ENCODE measurements at regions not wholly inside any gene's neighbourhood (a gene's known extent, or its start where the extent isn't known, plus 50 kb on each side); places are given as distances from the start of the nearest gene placed in this dataset.

DNA sequence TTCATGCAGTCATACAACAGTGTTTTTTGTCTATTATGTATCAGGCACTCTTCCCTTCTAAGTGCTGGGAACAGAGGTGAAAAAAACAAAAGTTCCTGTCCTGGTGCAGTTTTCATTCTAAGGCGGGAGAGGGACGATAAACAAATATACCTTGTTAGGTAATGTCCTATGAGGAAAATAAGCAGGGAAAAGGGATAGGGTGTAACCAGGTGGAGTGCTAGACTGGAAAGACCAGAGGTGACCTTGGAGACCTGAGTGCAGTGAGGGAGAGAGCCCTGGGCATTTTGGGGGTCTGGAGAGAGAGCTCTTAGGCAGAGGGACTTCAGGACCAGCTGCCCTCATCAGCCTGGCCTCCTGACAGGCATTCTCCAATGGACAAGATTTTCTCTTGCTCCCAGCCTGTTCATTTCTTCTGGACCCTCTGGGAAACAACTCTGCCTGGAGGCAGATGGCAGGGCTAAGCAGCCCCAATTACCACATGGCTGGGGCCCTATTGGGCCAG is 97.2 kb upstream of the TJP1 start:
- no peaks in the 10 kb centered on the region for H3K36me3 ChIP-seq (replicated peaks in 1 of 2; ENCODE audit: control insufficient read depth in 1 of 2, insufficient read depth in 2 of 2, low read length in 1 of 2)
- H3K27me3 ChIP-seq (ENCODE audit: insufficient read depth) = no peaks in the 10 kb centered on the region; the same call in 1 of the 2 replicates
- TF ChIP-seq, protein P1, sequence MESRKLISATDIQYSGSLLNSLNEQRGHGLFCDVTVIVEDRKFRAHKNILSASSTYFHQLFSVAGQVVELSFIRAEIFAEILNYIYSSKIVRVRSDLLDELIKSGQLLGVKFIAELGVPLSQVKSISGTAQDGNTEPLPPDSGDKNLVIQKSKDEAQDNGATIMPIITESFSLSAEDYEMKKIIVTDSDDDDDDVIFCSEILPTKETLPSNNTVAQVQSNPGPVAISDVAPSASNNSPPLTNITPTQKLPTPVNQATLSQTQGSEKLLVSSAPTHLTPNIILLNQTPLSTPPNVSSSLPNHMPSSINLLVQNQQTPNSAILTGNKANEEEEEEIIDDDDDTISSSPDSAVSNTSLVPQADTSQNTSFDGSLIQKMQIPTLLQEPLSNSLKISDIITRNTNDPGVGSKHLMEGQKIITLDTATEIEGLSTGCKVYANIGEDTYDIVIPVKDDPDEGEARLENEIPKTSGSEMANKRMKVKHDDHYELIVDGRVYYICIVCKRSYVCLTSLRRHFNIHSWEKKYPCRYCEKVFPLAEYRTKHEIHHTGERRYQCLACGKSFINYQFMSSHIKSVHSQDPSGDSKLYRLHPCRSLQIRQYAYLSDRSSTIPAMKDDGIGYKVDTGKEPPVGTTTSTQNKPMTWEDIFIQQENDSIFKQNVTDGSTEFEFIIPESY (IDR thresholded peaks at IDR 0.05; ENCODE audit: borderline replicate concordance, low read depth) = no peak
- TF ChIP-seq FOXJ3 (CRISPR knock-in tag; IDR thresholded peaks at IDR 0.05) (no peak), MEF2A (IDR thresholded peaks at IDR 0.05; ENCODE audit: borderline replicate concordance, low read depth) (no peak)
- TF ChIP-seq, protein P2, sequence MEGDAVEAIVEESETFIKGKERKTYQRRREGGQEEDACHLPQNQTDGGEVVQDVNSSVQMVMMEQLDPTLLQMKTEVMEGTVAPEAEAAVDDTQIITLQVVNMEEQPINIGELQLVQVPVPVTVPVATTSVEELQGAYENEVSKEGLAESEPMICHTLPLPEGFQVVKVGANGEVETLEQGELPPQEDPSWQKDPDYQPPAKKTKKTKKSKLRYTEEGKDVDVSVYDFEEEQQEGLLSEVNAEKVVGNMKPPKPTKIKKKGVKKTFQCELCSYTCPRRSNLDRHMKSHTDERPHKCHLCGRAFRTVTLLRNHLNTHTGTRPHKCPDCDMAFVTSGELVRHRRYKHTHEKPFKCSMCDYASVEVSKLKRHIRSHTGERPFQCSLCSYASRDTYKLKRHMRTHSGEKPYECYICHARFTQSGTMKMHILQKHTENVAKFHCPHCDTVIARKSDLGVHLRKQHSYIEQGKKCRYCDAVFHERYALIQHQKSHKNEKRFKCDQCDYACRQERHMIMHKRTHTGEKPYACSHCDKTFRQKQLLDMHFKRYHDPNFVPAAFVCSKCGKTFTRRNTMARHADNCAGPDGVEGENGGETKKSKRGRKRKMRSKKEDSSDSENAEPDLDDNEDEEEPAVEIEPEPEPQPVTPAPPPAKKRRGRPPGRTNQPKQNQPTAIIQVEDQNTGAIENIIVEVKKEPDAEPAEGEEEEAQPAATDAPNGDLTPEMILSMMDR (IDR thresholded peaks at IDR 0.05) = no peak
- H3K4me3 ChIP-seq (ENCODE audit: low read depth in 2 of 2, low read length in 1 of 2) = no peak overlapping the region
- no peaks in the 10 kb centered on the region for H3K79me2 ChIP-seq (ENCODE audit: insufficient read depth)
- no peak for DNase-seq
- POLR2A ChIA-PET = no interaction called here
- H3K9ac ChIP-seq = no peak overlapping the region
- WGBS (ENCODE audit: low lambda C conversion rate) = 79% methylated on average over 2 of the region's 2 CpGs
- H4K20me1 ChIP-seq (ENCODE audit: insufficient read depth) = no peaks in the 10 kb centered on the region
- no peak overlapping the region for H2AFZ ChIP-seq (ENCODE audit: low read depth)
- no peak overlapping the region for H3K27ac ChIP-seq (ENCODE audit: low read depth in 2 of 2, low read length in 1 of 2)
- no peaks in the 10 kb centered on the region for H3F3A ChIP-seq (replicated peaks; ENCODE audit: insufficient read depth)
- no peak overlapping the region for H3K4me2 ChIP-seq
- no peaks in the 10 kb centered on the region for H3K9me3 ChIP-seq
- H3K4me1 ChIP-seq (ENCODE audit: control insufficient read depth in 1 of 2, insufficient read depth in 2 of 2, low read depth in 1 of 2, low read length in 1 of 2) = no peaks in the 10 kb centered on the region; a peak in 1 of 4 replicates
- no peaks in the 10 kb centered on the region for H3K9me2 ChIP-seq
- CTCF ChIA-PET = interaction anchor here (0.5 kb wide), 1 partner anchor 55 kb away, joined by 3 read pairs; no protein-coding TSS in a partner anchor

DNA sequence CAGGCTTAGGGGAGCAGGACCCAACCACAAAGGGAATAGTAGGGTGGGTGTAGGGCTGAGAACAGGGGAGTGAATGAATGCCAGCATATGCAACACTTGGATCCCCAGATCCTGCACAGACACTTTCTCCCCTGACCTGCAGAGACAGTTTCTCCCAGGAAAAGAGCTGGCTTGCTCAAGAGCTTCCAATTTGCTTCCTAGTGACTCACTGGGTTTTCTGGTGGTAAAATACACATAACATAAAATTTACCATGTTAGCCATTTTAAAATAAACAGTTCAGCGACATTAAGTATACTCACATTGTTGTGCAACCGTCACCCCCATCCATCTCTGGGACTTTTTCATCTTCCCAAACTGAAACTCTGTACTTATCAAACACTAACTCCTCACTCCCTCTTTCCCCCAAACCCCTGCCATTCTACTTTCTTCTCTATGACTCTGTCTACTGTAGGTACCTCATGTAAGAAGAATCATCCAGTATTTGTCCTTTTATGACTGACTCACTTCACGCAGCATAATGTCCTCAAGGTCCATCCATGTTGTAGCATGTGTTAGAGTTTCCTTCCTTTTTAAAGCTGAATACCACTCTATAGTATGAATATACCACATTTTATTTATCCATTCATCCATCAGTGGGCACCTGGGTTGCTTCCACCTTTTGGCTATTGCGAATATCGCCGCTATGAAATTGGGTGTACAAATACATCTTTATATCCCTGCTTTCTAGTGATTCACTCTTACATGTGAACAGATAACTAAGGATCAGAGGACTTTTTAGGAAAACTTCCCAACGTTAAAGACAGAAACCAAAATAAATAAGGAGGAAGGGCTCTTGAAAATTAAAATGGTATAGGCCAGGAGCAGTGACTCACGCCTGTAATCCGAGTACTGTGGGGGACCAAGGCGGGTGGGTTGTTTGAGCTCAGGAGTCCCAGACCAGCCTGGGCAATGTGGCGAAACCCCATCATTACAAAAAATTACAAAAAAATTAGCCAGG is 95.6 kb upstream of the TJP1 start:
- POLR2A ChIA-PET = no interaction called here
- H3F3A ChIP-seq (replicated peaks; ENCODE audit: insufficient read depth) = no peaks in the 10 kb centered on the region
- H4K20me1 ChIP-seq (ENCODE audit: insufficient read depth) = no peaks in the 10 kb centered on the region
- H3K27ac ChIP-seq (ENCODE audit: low read depth in 2 of 2, low read length in 1 of 2) = no peak overlapping the region
- no peaks in the 10 kb centered on the region for H3K9me3 ChIP-seq
- no peaks in the 10 kb centered on the region for H3K9me2 ChIP-seq
- WGBS (ENCODE audit: low lambda C conversion rate) = 85% methylated on average over 11 of the region's 11 CpGs
- no peak overlapping the region for H2AFZ ChIP-seq (ENCODE audit: low read depth)
- no peak overlapping the region for H3K9ac ChIP-seq
- no peaks in the 10 kb centered on the region; a peak in 1 of 4 replicates for H3K4me1 ChIP-seq (ENCODE audit: control insufficient read depth in 1 of 2, insufficient read depth in 2 of 2, low read depth in 1 of 2, low read length in 1 of 2)
- CTCF ChIA-PET = interaction anchor here (1.0 to 2.8 kb wide), 3 partner anchors 8 to 157 kb away, joined by 3 to 19 read pairs (median 3); no protein-coding TSS in a partner anchor
- H3K79me2 ChIP-seq (ENCODE audit: insufficient read depth) = no peaks in the 10 kb centered on the region
- H3K4me2 ChIP-seq = no peak overlapping the region
- H3K4me3 ChIP-seq (ENCODE audit: low read depth in 2 of 2, low read length in 1 of 2) = no peak overlapping the region
- no peak for DNase-seq
- H3K27me3 ChIP-seq (ENCODE audit: insufficient read depth) = no peaks in the 10 kb centered on the region; the same call in 1 of the 2 replicates
- H3K36me3 ChIP-seq (replicated peaks in 1 of 2; ENCODE audit: control insufficient read depth in 1 of 2, insufficient read depth in 2 of 2, low read length in 1 of 2) = no peaks in the 10 kb centered on the region
- TF ChIP-seq, protein P2 (IDR thresholded peaks at IDR 0.05) = no peak
- TF ChIP-seq RAD21 (IDR thresholded peaks at IDR 0.05; ENCODE audit: low read length) (no peak), RCOR1 (IDR thresholded peaks at IDR 0.05; ENCODE audit: low read length) (no peak), SMC3 (IDR thresholded peaks at IDR 0.05; ENCODE audit: low read depth, low read length) (no peak), POLR2AphosphoS5 (IDR thresholded peaks at IDR 0.05; ENCODE audit: low read depth, low read length) (no peak), FOXM1 (IDR thresholded peaks at IDR 0.05; ENCODE audit: low read depth) (no peak), NRF1 (IDR thresholded peaks at IDR 0.05; ENCODE audit: low read depth, low read length) (no peak)
- TF ChIP-seq, protein P3, sequence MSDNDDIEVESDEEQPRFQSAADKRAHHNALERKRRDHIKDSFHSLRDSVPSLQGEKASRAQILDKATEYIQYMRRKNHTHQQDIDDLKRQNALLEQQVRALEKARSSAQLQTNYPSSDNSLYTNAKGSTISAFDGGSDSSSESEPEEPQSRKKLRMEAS (IDR thresholded peaks at IDR 0.05; ENCODE audit: low read depth) = no peak
- TF ChIP-seq, protein P4, sequence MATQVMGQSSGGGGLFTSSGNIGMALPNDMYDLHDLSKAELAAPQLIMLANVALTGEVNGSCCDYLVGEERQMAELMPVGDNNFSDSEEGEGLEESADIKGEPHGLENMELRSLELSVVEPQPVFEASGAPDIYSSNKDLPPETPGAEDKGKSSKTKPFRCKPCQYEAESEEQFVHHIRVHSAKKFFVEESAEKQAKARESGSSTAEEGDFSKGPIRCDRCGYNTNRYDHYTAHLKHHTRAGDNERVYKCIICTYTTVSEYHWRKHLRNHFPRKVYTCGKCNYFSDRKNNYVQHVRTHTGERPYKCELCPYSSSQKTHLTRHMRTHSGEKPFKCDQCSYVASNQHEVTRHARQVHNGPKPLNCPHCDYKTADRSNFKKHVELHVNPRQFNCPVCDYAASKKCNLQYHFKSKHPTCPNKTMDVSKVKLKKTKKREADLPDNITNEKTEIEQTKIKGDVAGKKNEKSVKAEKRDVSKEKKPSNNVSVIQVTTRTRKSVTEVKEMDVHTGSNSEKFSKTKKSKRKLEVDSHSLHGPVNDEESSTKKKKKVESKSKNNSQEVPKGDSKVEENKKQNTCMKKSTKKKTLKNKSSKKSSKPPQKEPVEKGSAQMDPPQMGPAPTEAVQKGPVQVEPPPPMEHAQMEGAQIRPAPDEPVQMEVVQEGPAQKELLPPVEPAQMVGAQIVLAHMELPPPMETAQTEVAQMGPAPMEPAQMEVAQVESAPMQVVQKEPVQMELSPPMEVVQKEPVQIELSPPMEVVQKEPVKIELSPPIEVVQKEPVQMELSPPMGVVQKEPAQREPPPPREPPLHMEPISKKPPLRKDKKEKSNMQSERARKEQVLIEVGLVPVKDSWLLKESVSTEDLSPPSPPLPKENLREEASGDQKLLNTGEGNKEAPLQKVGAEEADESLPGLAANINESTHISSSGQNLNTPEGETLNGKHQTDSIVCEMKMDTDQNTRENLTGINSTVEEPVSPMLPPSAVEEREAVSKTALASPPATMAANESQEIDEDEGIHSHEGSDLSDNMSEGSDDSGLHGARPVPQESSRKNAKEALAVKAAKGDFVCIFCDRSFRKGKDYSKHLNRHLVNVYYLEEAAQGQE (IDR thresholded peaks at IDR 0.05; ENCODE audit: low read depth, low read length) = no peak
- TF ChIP-seq, protein P5, sequence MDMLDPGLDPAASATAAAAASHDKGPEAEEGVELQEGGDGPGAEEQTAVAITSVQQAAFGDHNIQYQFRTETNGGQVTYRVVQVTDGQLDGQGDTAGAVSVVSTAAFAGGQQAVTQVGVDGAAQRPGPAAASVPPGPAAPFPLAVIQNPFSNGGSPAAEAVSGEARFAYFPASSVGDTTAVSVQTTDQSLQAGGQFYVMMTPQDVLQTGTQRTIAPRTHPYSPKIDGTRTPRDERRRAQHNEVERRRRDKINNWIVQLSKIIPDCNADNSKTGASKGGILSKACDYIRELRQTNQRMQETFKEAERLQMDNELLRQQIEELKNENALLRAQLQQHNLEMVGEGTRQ (IDR thresholded peaks at IDR 0.05; ENCODE audit: borderline replicate concordance, low read depth, low read length) = no peak
